Inflammatory macrophage treated with lipopolysaccharide for 1 hour (primary cell): ENCODE measurements at regions not wholly inside any gene's neighbourhood (a gene's known extent, or its start where the extent isn't known, plus 50 kb on each side); places are given as distances from the start of the nearest gene placed in this dataset.
"Not testable (repeated sequence)": the region's sequence is repeated elsewhere in the genome, so short reads cannot be mapped to it uniquely, and the experiment has no call there.

ENCODE experiments used
- DNase-seq, 2 donors: peaks; one replicate each; pipeline ENCODE4 v3.0.0-alpha.2; 2020 to 2022

GRCh38 chrX:8018934-8019333 is 91.7 kb upstream of the PNPLA4 start:
- DNase-seq = no peak

GRCh38 chrX:8010105-8010504 is 82.9 kb upstream of the PNPLA4 start:
- no peak for DNase-seq

GRCh38 chrX:8005678-8006347 is 78.6 kb upstream of the PNPLA4 start:
- DNase-seq = no peak

GRCh38 chrX:8003147-8003883 is 76.1 kb upstream of the PNPLA4 start:
- no peak for DNase-seq

GRCh38 chrX:7996851-7997250 is 69.6 kb upstream of the PNPLA4 start:
- no peak for DNase-seq

- peak; percentile 9 to 51 for DNase-seq
These were observed 69.2 kb upstream of the PNPLA4 start for GRCh38 chrX:7996414-7996813.

GRCh38 chrX:7993873-7994272 is 66.7 kb upstream of the PNPLA4 start:
- peak in 1 of 2 donors; percentile 3 for DNase-seq

GRCh38 chrX:7988013-7988759 is 61.0 kb upstream of the PNPLA4 start:
- not testable (repeated sequence) for DNase-seq

- peak; percentile 38 to 72 for DNase-seq
These were observed 60.2 kb upstream of the PNPLA4 start for GRCh38 chrX:7987160-7988012.

GRCh38 chrX:7986738-7987137 is 59.5 kb upstream of the PNPLA4 start:
- DNase-seq = not testable (repeated sequence)

GRCh38 chrX:7985568-7985967 is 58.4 kb upstream of the PNPLA4 start:
- DNase-seq = no peak

GRCh38 chrX:7983581-7983980 is 56.4 kb upstream of the PNPLA4 start:
- DNase-seq = no peak
